ENCODE measurements at regions not wholly inside any gene's neighbourhood (a gene's known extent, or its start where the extent isn't known, plus 50 kb on each side); places are given as distances from the start of the nearest gene placed in this dataset.

GRCh38 chr5:82389347-82389746 lies 111.2 kb upstream of the RPS23 start:
- intact Hi-C loops (cut with micrococcal nuclease; ENCODE audit: unreplicated experiment) = no loop called here
- H3K9ac ChIP-seq (ENCODE audit: control insufficient read depth, insufficient read depth, low read length) = no peak overlapping the region
- TF ChIP-seq BACH1 (IDR thresholded peaks at IDR 0.05; ENCODE audit: borderline replicate concordance) = no peak
- TF ChIP-seq CBX5 (IDR thresholded peaks at IDR 0.05; ENCODE audit: low read depth) = no peak
- no peak for TF ChIP-seq POU2F2 (IDR thresholded peaks at IDR 0.05; ENCODE audit: borderline replicate concordance, low read depth, low read length)
- no peak for TF ChIP-seq ZBTB11 (CRISPR knock-in tag; IDR thresholded peaks at IDR 0.05)
- TF ChIP-seq PAX8 (IDR thresholded peaks at IDR 0.05) = no peak
- no peak for TF ChIP-seq BCLAF1 (IDR thresholded peaks at IDR 0.05)
- no peak for TF ChIP-seq FOXM1 (IDR thresholded peaks at IDR 0.05; ENCODE audit: low read depth, low read length)
- TF ChIP-seq JUNB (IDR thresholded peaks at IDR 0.05) = no peak
- no peak for TF ChIP-seq PKNOX1 (IDR thresholded peaks at IDR 0.05)
- no peak for TF ChIP-seq SMAD5 (IDR thresholded peaks at IDR 0.05; ENCODE audit: low read depth)
- TF ChIP-seq NKRF (conservative IDR thresholded peaks at IDR 0.05) = no peak
- no peak for TF ChIP-seq SPI1 (IDR thresholded peaks at IDR 0.05; ENCODE audit: borderline replicate concordance, insufficient read depth, low read depth, low read length)
- TF ChIP-seq CHD1 (IDR thresholded peaks at IDR 0.05; ENCODE audit: low read depth, low read length) = no peak

More at GRCh38 chr5:82389347-82389746, 111.2 kb upstream of the RPS23 start:
- Histone ChIP-seq H3K27ac (ENCODE audit: control insufficient read depth, insufficient read depth) (no peak overlapping the region), H4K20me1 (ENCODE audit: control insufficient read depth, insufficient read depth) (no peaks in the 10 kb centered on the region), H3K79me2 (ENCODE audit: control insufficient read depth, insufficient read depth, low read length) (no peaks in the 10 kb centered on the region), H3K9me3 (replicated peaks; ENCODE audit: control insufficient read depth, insufficient read depth, low read length) (no peaks in the 10 kb centered on the region), H3K4me1 (ENCODE audit: control insufficient read depth, insufficient read depth, low read length) (no peaks in the 10 kb centered on the region), H3K27me3 (replicated peaks in 1 of 2; ENCODE audit: control insufficient read depth in 2 of 2, insufficient read depth in 2 of 2, low read length in 1 of 2) (no peaks in the 10 kb centered on the region; a peak in 1 of 4 replicates), H3K4me2 (ENCODE audit: control insufficient read depth, insufficient read depth) (no peak overlapping the region), H2AFZ (ENCODE audit: control insufficient read depth, low read depth, low read length) (no peak overlapping the region), H3K4me3 (no peak overlapping the region), H3K36me3 (ENCODE audit: control insufficient read depth in 2 of 2, insufficient read depth in 2 of 2, low read length in 1 of 2) (no peaks in the 10 kb centered on the region)
- ChIA-PET POLR2A (no interaction called here), SMC1A (ENCODE audit: uncharacterized antibody, unreplicated experiment) (interaction anchor here (1.0 kb wide), 2 partner anchors 13 to 21 kb away, joined by 3 read pairs; no protein-coding TSS in a partner anchor), CTCF (interaction anchor here (0.7 to 1.0 kb wide), 3 partner anchors 13 to 78 kb away, joined by 3 to 4 read pairs (median 3); no protein-coding TSS in a partner anchor), RAD21 (ENCODE audit: unreplicated experiment) (no interaction called here)
- BruUV-seq (replicated peaks) = no TSS peak
- ATAC-seq = no peak
- FAIRE-seq = no peak
- 24% methylated on average over 2 of the region's 2 CpGs for WGBS (ENCODE audit: insufficient coverage, insufficient replicate concordance, low lambda C conversion rate, missing lambda C conversion rate)
- in situ Hi-C loops (cut with MboI) = no loop called here
- DNase-seq (ENCODE audit: low read depth, low spot score) = no peak

All from GM12878 (cell line).